ENCODE measurements at regions not wholly inside any gene's neighbourhood (a gene's known extent, or its start where the extent isn't known, plus 50 kb on each side); places are given as distances from the start of the nearest gene placed in this dataset.
"Not testable (repeated sequence)": the region's sequence is repeated elsewhere in the genome, so short reads cannot be mapped to it uniquely, and the experiment has no call there.

GRCh38 chr1:112841825-112842224 lies 114.2 kb downstream of the SLC16A1 start:
- no peak for TF ChIP-seq CTCF (IDR thresholded peaks at IDR 0.05; ENCODE audit: insufficient read depth, low read depth, low read length)
- DNase-seq (ENCODE audit: low read depth), result no peak
- no peak overlapping the region for H3K4me3 ChIP-seq (ENCODE audit: low read depth, low read length)

GRCh38 chr1:112840631-112841624 lies 115.1 kb downstream of the SLC16A1 start:
- TF ChIP-seq CTCF (IDR thresholded peaks at IDR 0.05; ENCODE audit: insufficient read depth, low read depth, low read length), result no peak
- H3K4me3 ChIP-seq (ENCODE audit: low read depth, low read length), result no peak overlapping the region
- DNase-seq (ENCODE audit: low read depth), result no peak

GRCh38 chr1:112836642-112837041 lies 119.4 kb downstream of the SLC16A1 start:
- no peak for TF ChIP-seq CTCF (IDR thresholded peaks at IDR 0.05; ENCODE audit: insufficient read depth, low read depth, low read length)
- no peak for DNase-seq (ENCODE audit: low read depth)
- H3K4me3 ChIP-seq (ENCODE audit: low read depth, low read length), result no peak overlapping the region

GRCh38 chr1:112833806-112834205 lies 118.7 kb upstream of the PPM1J start:
- no peak overlapping the region for H3K4me3 ChIP-seq (ENCODE audit: low read depth, low read length)
- no peak for TF ChIP-seq CTCF (IDR thresholded peaks at IDR 0.05; ENCODE audit: insufficient read depth, low read depth, low read length)
- no peak for DNase-seq (ENCODE audit: low read depth)

- not testable (repeated sequence) for H3K4me3 ChIP-seq (ENCODE audit: low read depth, low read length); DNase-seq (ENCODE audit: low read depth)
Observed at GRCh38 chr1:112832259-112832658, 117.1 kb upstream of the PPM1J start.

- not testable (repeated sequence) for H3K4me3 ChIP-seq (ENCODE audit: low read depth, low read length); DNase-seq (ENCODE audit: low read depth)
Observed at GRCh38 chr1:112829691-112830090, 114.6 kb upstream of the PPM1J start.

- no peak overlapping the region for H3K4me3 ChIP-seq (ENCODE audit: low read depth, low read length)
- no peak for TF ChIP-seq CTCF (IDR thresholded peaks at IDR 0.05; ENCODE audit: insufficient read depth, low read depth, low read length)
- no peak for DNase-seq (ENCODE audit: low read depth)
Observed at GRCh38 chr1:112828716-112829115, 113.6 kb upstream of the PPM1J start.

- DNase-seq (ENCODE audit: low read depth), result not testable (repeated sequence)
Observed at GRCh38 chr1:112827391-112827790, 112.3 kb upstream of the PPM1J start.

More at GRCh38 chr1:112827391-112827790, 112.3 kb upstream of the PPM1J start:
- H3K4me3 ChIP-seq (ENCODE audit: low read depth, low read length), result not testable (repeated sequence)
